Panc1 (cell line): ENCODE measurements at regions not wholly inside any gene's neighbourhood (a gene's known extent, or its start where the extent isn't known, plus 50 kb on each side); places are given as distances from the start of the nearest gene placed in this dataset.
"Not testable (repeated sequence)": the region's sequence is repeated elsewhere in the genome, so short reads cannot be mapped to it uniquely, and the experiment has no call there.

ENCODE experiments used
- CTCF ChIP-seq: fragments of 450-650 bp; IDR thresholded peaks from 2 replicates; pipeline ENCODE4 v1.5.1; 2017; ENCODE audit warnings: mild to moderate bottlenecking
- POLR2AphosphoS5 ChIP-seq: IDR thresholded peaks from 2 replicates; pipeline ENCODE4 v1.6.1; 2012; ENCODE audit warnings: mild to moderate bottlenecking, low read depth, low read length, moderate library complexity
- REST ChIP-seq, 2 experiments: IDR thresholded peaks; 2 replicates each; pipeline ENCODE4 v1.6.1; 2011 to 2012; ENCODE audit warnings: low read depth in 2 of 2, control low read depth in 1 of 2, low read length in 1 of 2, mild to moderate bottlenecking in 1 of 2, moderate library complexity in 1 of 2; ENCODE audit not compliant: insufficient read depth in 1 of 2
- SIN3A ChIP-seq: IDR thresholded peaks from 2 replicates; pipeline ENCODE4 v1.6.1; 2012; ENCODE audit warnings: low read depth, mild to moderate bottlenecking, low read length, moderate library complexity, borderline replicate concordance; ENCODE audit not compliant: insufficient read depth
- TCF7L2 ChIP-seq: IDR thresholded peaks from 2 replicates; pipeline ENCODE4 v1.6.1; 2011; ENCODE audit warnings: mild to moderate bottlenecking, low read depth, low read length, inconsistent platforms

- TF ChIP-seq CTCF; TCF7L2; SIN3A; POLR2AphosphoS5; REST (IDR thresholded peaks at IDR 0.05; ENCODE audit: insufficient read depth in 1 of 2, low read depth in 2 of 2, low read length in 1 of 2): not testable (repeated sequence)
These were observed 175.9 kb upstream of the PLGLB2 start for GRCh38 chr2:87571889-87572465.
